GM23338 (cell line): ENCODE measurements at regions not wholly inside any gene's neighbourhood (a gene's known extent, or its start where the extent isn't known, plus 50 kb on each side); places are given as distances from the start of the nearest gene placed in this dataset.
A peak's percentile ranks its signal among the peaks of the same experiment; 100 is the strongest.

Experiments
- ATAC-seq: fragments of 200-7000 bp; cut with Tn5 transposase; 3 replicates; pipeline ENCODE4 v1.9.1; 2020
- DNase-seq: peaks from one replicate; pipeline ENCODE4 v3.0.0-alpha.2; 2015; ENCODE audit warnings: low spot score
- H2AFZ ChIP-seq: fragments of 200-600 bp; sonication (generic); 2 replicates; pipeline ENCODE4 v1.8.0; 2016; ENCODE audit warnings: antibody characterized with exemption, mild to moderate bottlenecking, moderate library complexity
- H3F3A ChIP-seq: fragments of 200-600 bp; sonication (generic); replicated peaks from 2 replicates; pipeline ENCODE4 v1.8.0; 2017; ENCODE audit warnings: antibody characterized with exemption, mixed run types, low read depth
- H3K27ac ChIP-seq: fragments of 200-600 bp; sonication (generic); 2 replicates; pipeline ENCODE4 v1.6.1; 2016; ENCODE audit warnings: low read depth
- H3K27me3 ChIP-seq: fragments of 200-600 bp; sonication (generic); 2 replicates; pipeline ENCODE4 v1.8.0; 2016; ENCODE audit warnings: mild to moderate bottlenecking, mixed run types, moderate library complexity; ENCODE audit not compliant: insufficient read depth
- H3K36me3 ChIP-seq: fragments of 200-600 bp; sonication (generic); 2 replicates; pipeline ENCODE4 v1.8.0; 2016; ENCODE audit warnings: mild to moderate bottlenecking; ENCODE audit not compliant: insufficient read depth
- H3K4me1 ChIP-seq: fragments of 200-600 bp; sonication (generic); 2 replicates; pipeline ENCODE4 v1.8.0; 2016; ENCODE audit warnings: mild to moderate bottlenecking, moderate library complexity; ENCODE audit not compliant: insufficient read depth
- H3K4me2 ChIP-seq: fragments of 200-600 bp; sonication (generic); 2 replicates; pipeline ENCODE4 v1.7.1; 2017; ENCODE audit warnings: mixed run types
- H3K4me3 ChIP-seq: fragments of 200-600 bp; sonication (generic); 2 replicates; pipeline ENCODE4 v1.6.1; 2016; ENCODE audit warnings: mixed run types
- H3K79me2 ChIP-seq: fragments of 200-600 bp; sonication (generic); replicated peaks from 2 replicates; pipeline ENCODE4 v1.8.0; 2017; ENCODE audit warnings: mild to moderate bottlenecking; ENCODE audit not compliant: insufficient read depth
- H3K9me2 ChIP-seq: fragments of 200-600 bp; sonication (generic); 2 replicates; pipeline ENCODE4 v1.8.0; 2017; ENCODE audit not compliant: insufficient read depth
- H4K20me1 ChIP-seq: fragments of 200-600 bp; sonication (generic); replicated peaks from 2 replicates; pipeline ENCODE4 v1.8.0; 2017; ENCODE audit warnings: mild to moderate bottlenecking; ENCODE audit not compliant: insufficient read depth
- H3K27ac Mint-ChIP-seq: 2 replicates; pipeline ENCODE4 v1.8.0; 2020; ENCODE audit warnings: inconsistent platforms, mild to moderate bottlenecking, moderate library complexity, mixed read lengths
- H3K27me3 Mint-ChIP-seq: 3 replicates; pipeline ENCODE4 v1.8.0; 2022; ENCODE audit warnings: low read depth, mild to moderate bottlenecking, moderate library complexity, mixed read lengths, inconsistent platforms; ENCODE audit not compliant: insufficient read depth, poor library complexity
- H3K36me3 Mint-ChIP-seq: 3 replicates; pipeline ENCODE4 v1.8.0; 2021; ENCODE audit warnings: low read depth, mild to moderate bottlenecking, inconsistent platforms, moderate library complexity, mixed read lengths
- H3K4me1 Mint-ChIP-seq: 3 replicates; pipeline ENCODE4 v1.8.0; 2020; ENCODE audit warnings: mild to moderate bottlenecking, inconsistent platforms, mixed read lengths
- H3K4me3 Mint-ChIP-seq: 3 replicates; pipeline ENCODE4 v1.8.0; 2021; ENCODE audit warnings: moderate library complexity, mild to moderate bottlenecking, inconsistent platforms, mixed read lengths
- H3K9me3 Mint-ChIP-seq: 3 replicates; pipeline ENCODE4 v1.8.0; 2020; ENCODE audit warnings: moderate library complexity, mild to moderate bottlenecking, inconsistent platforms, mixed read lengths
- CTCF ChIP-seq, 2 experiments: fragments of 200-600 bp in 1 of 2; sonication (generic) in 1 of 2; conservative IDR thresholded peaks; 2 replicates each; pipeline versions ENCODE4 v1.5.1 to v1.6.1; 2016 to 2017; ENCODE audit warnings: antibody characterized with exemption in 2 of 2, low read depth in 2 of 2, mild to moderate bottlenecking in 2 of 2, moderate library complexity in 1 of 2
- ETS1 ChIP-seq: IDR thresholded peaks from 2 replicates; pipeline ENCODE4 v1.6.1; 2016; ENCODE audit warnings: antibody characterized with exemption
- JUNB ChIP-seq: IDR thresholded peaks from one replicate; pipeline ENCODE4 v1.6.1; 2016; ENCODE audit warnings: antibody characterized with exemption; ENCODE audit not compliant: unreplicated experiment
- NANOG ChIP-seq: IDR thresholded peaks from 2 replicates; pipeline ENCODE4 v1.6.1; 2016; ENCODE audit warnings: antibody characterized with exemption, borderline replicate concordance
- TF ChIP-seq, protein P1 (sequence below): fragments of 250-450 bp; sonication (Bioruptor Pico); IDR thresholded peaks from 2 replicates; pipeline ENCODE4 v1.5.0; 2020; ENCODE audit warnings: mild to moderate bottlenecking, moderate library complexity
- TF ChIP-seq, protein P2 (sequence below): IDR thresholded peaks from one replicate; pipeline ENCODE4 v1.6.1; 2018; ENCODE audit warnings: antibody characterized with exemption; ENCODE audit not compliant: unreplicated experiment

- no peaks in the 10 kb centered on the region for H3F3A ChIP-seq
- H3K9me3 Mint-ChIP-seq: peaks cover under 1% of the 10 kb centered on the region; the same call in 1 of the 3 replicates
- peak; percentile 69 for DNase-seq
- no peak overlapping the region for H3K27ac Mint-ChIP-seq
- no peaks in the 10 kb centered on the region for H4K20me1 ChIP-seq
- no peak overlapping the region for H3K4me3 ChIP-seq
- H3K27ac ChIP-seq: no peak overlapping the region
- H3K4me3 Mint-ChIP-seq: no peak overlapping the region
- no peaks in the 10 kb centered on the region for H3K9me2 ChIP-seq
- H3K79me2 ChIP-seq: no peaks in the 10 kb centered on the region
- H3K4me1 ChIP-seq: no peaks in the 10 kb centered on the region
- no peak overlapping the region for H3K4me2 ChIP-seq
- no peaks in the 10 kb centered on the region for H3K27me3 Mint-ChIP-seq
- TF ChIP-seq ETS1: no peak
- TF ChIP-seq JUNB: no peak
- TF ChIP-seq, protein P1, sequence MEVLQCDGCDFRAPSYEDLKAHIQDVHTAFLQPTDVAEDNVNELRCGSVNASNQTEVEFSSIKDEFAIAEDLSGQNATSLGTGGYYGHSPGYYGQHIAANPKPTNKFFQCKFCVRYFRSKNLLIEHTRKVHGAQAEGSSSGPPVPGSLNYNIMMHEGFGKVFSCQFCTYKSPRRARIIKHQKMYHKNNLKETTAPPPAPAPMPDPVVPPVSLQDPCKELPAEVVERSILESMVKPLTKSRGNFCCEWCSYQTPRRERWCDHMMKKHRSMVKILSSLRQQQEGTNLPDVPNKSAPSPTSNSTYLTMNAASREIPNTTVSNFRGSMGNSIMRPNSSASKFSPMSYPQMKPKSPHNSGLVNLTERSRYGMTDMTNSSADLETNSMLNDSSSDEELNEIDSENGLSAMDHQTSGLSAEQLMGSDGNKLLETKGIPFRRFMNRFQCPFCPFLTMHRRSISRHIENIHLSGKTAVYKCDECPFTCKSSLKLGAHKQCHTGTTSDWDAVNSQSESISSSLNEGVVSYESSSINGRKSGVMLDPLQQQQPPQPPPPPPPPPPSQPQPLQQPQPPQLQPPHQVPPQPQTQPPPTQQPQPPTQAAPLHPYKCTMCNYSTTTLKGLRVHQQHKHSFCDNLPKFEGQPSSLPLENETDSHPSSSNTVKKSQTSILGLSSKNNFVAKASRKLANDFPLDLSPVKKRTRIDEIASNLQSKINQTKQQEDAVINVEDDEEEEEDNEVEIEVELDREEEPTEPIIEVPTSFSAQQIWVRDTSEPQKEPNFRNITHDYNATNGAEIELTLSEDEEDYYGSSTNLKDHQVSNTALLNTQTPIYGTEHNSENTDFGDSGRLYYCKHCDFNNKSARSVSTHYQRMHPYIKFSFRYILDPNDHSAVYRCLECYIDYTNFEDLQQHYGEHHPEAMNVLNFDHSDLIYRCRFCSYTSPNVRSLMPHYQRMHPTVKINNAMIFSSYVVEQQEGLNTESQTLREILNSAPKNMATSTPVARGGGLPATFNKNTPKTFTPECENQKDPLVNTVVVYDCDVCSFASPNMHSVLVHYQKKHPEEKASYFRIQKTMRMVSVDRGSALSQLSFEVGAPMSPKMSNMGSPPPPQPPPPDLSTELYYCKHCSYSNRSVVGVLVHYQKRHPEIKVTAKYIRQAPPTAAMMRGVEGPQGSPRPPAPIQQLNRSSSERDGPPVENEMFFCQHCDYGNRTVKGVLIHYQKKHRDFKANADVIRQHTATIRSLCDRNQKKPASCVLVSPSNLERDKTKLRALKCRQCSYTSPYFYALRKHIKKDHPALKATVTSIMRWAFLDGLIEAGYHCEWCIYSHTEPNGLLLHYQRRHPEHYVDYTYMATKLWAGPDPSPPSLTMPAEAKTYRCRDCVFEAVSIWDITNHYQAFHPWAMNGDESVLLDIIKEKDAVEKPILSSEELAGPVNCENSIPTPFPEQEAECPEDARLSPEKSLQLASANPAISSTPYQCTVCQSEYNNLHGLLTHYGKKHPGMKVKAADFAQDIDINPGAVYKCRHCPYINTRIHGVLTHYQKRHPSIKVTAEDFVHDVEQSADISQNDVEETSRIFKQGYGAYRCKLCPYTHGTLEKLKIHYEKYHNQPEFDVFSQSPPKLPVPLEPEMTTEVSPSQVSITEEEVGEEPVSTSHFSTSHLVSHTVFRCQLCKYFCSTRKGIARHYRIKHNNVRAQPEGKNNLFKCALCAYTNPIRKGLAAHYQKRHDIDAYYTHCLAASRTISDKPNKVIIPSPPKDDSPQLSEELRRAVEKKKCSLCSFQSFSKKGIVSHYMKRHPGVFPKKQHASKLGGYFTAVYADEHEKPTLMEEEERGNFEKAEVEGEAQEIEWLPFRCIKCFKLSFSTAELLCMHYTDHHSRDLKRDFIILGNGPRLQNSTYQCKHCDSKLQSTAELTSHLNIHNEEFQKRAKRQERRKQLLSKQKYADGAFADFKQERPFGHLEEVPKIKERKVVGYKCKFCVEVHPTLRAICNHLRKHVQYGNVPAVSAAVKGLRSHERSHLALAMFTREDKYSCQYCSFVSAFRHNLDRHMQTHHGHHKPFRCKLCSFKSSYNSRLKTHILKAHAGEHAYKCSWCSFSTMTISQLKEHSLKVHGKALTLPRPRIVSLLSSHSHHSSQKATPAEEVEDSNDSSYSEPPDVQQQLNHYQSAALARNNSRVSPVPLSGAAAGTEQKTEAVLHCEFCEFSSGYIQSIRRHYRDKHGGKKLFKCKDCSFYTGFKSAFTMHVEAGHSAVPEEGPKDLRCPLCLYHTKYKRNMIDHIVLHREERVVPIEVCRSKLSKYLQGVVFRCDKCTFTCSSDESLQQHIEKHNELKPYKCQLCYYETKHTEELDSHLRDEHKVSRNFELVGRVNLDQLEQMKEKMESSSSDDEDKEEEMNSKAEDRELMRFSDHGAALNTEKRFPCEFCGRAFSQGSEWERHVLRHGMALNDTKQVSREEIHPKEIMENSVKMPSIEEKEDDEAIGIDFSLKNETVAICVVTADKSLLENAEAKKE (CRISPR knock-in tag): no peak
- peak; percentile 56 to 72 for TF ChIP-seq CTCF (conservative IDR thresholded peaks at IDR 0.05; ENCODE audit: low read depth in 2 of 2)
- TF ChIP-seq NANOG: no peak
- TF ChIP-seq, protein P2, sequence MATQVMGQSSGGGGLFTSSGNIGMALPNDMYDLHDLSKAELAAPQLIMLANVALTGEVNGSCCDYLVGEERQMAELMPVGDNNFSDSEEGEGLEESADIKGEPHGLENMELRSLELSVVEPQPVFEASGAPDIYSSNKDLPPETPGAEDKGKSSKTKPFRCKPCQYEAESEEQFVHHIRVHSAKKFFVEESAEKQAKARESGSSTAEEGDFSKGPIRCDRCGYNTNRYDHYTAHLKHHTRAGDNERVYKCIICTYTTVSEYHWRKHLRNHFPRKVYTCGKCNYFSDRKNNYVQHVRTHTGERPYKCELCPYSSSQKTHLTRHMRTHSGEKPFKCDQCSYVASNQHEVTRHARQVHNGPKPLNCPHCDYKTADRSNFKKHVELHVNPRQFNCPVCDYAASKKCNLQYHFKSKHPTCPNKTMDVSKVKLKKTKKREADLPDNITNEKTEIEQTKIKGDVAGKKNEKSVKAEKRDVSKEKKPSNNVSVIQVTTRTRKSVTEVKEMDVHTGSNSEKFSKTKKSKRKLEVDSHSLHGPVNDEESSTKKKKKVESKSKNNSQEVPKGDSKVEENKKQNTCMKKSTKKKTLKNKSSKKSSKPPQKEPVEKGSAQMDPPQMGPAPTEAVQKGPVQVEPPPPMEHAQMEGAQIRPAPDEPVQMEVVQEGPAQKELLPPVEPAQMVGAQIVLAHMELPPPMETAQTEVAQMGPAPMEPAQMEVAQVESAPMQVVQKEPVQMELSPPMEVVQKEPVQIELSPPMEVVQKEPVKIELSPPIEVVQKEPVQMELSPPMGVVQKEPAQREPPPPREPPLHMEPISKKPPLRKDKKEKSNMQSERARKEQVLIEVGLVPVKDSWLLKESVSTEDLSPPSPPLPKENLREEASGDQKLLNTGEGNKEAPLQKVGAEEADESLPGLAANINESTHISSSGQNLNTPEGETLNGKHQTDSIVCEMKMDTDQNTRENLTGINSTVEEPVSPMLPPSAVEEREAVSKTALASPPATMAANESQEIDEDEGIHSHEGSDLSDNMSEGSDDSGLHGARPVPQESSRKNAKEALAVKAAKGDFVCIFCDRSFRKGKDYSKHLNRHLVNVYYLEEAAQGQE: no peak
- no peaks in the 10 kb centered on the region for H3K27me3 ChIP-seq
- no peak overlapping the region for H2AFZ ChIP-seq
- no peaks in the 10 kb centered on the region for H3K36me3 Mint-ChIP-seq
- no peaks in the 10 kb centered on the region for H3K4me1 Mint-ChIP-seq
- peak; percentile 84 for ATAC-seq
- H3K36me3 ChIP-seq: no peaks in the 10 kb centered on the region
Observed at GRCh38 chr9:22244139-22245011, 202.2 kb upstream of the DMRTA1 start.
